SK-N-SH (cell line): ENCODE measurements at regions not wholly inside any gene's neighbourhood (a gene's known extent, or its start where the extent isn't known, plus 50 kb on each side); places are given as distances from the start of the nearest gene placed in this dataset.

Experiments used
- CTCF ChIP-seq: fragments of 200-600 bp; sonication (generic); IDR thresholded peaks from 2 replicates; pipeline ENCODE4 v1.6.1; 2017; ENCODE audit warnings: antibody characterized with exemption, mild to moderate bottlenecking, moderate library complexity
- EP300 ChIP-seq, 2 experiments: IDR thresholded peaks; 2 replicates each; pipeline versions ENCODE4 v1.4.0 to v1.6.1; 2012; ENCODE audit warnings: borderline replicate concordance in 1 of 2, low read depth in 1 of 2, low read length in 1 of 2
- JUND ChIP-seq: IDR thresholded peaks from 2 replicates; pipeline ENCODE4 v1.4.0; 2012
- RFX5 ChIP-seq: IDR thresholded peaks from 2 replicates; pipeline ENCODE4 v1.6.1; 2012; ENCODE audit warnings: mild to moderate bottlenecking, improper control_type of control experiment, low read length

GRCh38 chr13:103757361-103757760, 691.1 kb upstream of the SLC10A2 start:
- TF ChIP-seq CTCF (no peak), EP300 (IDR thresholded peaks at IDR 0.05; ENCODE audit: borderline replicate concordance in 1 of 2, low read depth in 1 of 2, low read length in 1 of 2) (no peak), RFX5 (no peak), JUND (no peak)
